Spleen (tissue), 11 donors: ENCODE measurements at regions not wholly inside any gene's neighbourhood (a gene's known extent, or its start where the extent isn't known, plus 50 kb on each side); places are given as distances from the start of the nearest gene placed in this dataset.

Experiments used
- DNase-seq: peaks from one replicate; pipeline ENCODE4 v3.0.0-alpha.2; 2020
- H3K27ac ChIP-seq, 8 donors: fragments of 200-600 bp; sonication (generic) in 7 of 8; 1 replicate in 4 of 8; 2 replicates in 4 of 8; pipeline versions ENCODE4 v1.5.0 to v1.8.0; 2016 to 2021; ENCODE audit warnings: inconsistent platforms in 4 of 8, mild to moderate bottlenecking in 4 of 8, moderate library complexity in 1 of 8
- H3K27me3 ChIP-seq, 7 donors: fragments of 200-600 bp; sonication (generic) in 6 of 7; replicated peaks in 1 of 7; 1 replicate in 4 of 7; 2 replicates in 3 of 7; pipeline versions ENCODE4 v1.5.0 to v1.8.0; 2016 to 2021; ENCODE audit warnings: inconsistent platforms in 3 of 7, mild to moderate bottlenecking in 1 of 7
- H3K36me3 ChIP-seq, 6 donors: fragments of 200-600 bp; sonication (generic) in 5 of 6; 1 replicate in 4 of 6; 2 replicates in 2 of 6; pipeline versions ENCODE4 v1.5.0 to v1.8.0; 2016 to 2021; ENCODE audit warnings: inconsistent platforms in 2 of 6
- H3K4me1 ChIP-seq, 6 donors: fragments of 200-600 bp; sonication (generic) in 5 of 6; 1 replicate in 3 of 6; 2 replicates in 3 of 6; pipeline versions ENCODE4 v1.5.0 to v1.8.0; 2016 to 2021; ENCODE audit warnings: inconsistent platforms in 3 of 6
- H3K4me3 ChIP-seq, 8 donors: fragments of 200-600 bp; sonication (generic) in 7 of 8; 1 replicate in 4 of 8; 2 replicates in 4 of 8; pipeline versions ENCODE4 v1.5.0 to v1.8.0; 2016 to 2021; ENCODE audit warnings: inconsistent platforms in 4 of 8, mild to moderate bottlenecking in 4 of 8, moderate library complexity in 2 of 8
- H3K9me3 ChIP-seq, 8 donors: fragments of 200-600 bp; sonication (generic) in 7 of 8; 1 replicate in 4 of 8; 2 replicates in 4 of 8; pipeline versions ENCODE4 v1.5.0 to v1.8.0; 2016 to 2021; ENCODE audit warnings: inconsistent platforms in 4 of 8
- CTCF ChIP-seq, 11 experiments: fragments of 200-600 bp in 7 of 11; fragments of 450-650 bp in 4 of 11; sonication (generic) in 4 of 11; IDR thresholded peaks in 8 of 11; conservative IDR thresholded peaks in 3 of 11; 1 replicate in 7 of 11; 2 replicates in 4 of 11; pipeline versions ENCODE4 v1.4.0 to v1.8.0; 2016 to 2021; ENCODE audit warnings: antibody characterized with exemption in 11 of 11, inconsistent platforms in 4 of 11, mild to moderate bottlenecking in 1 of 11
- POLR2A ChIP-seq, 3 donors: fragments of 450-650 bp; IDR thresholded peaks; one replicate each; pipeline ENCODE4 v1.5.1; 2017; ENCODE audit warnings: antibody characterized with exemption in 3 of 3, mild to moderate bottlenecking in 1 of 3
- POLR2AphosphoS5 ChIP-seq, 3 donors: sonication (generic); formaldehyde crosslinking; IDR thresholded peaks; one replicate each; pipeline ENCODE4 v1.5.1; 2017; ENCODE audit warnings: antibody characterized with exemption in 3 of 3
- WGBS, 5 donors: extraction: QIAGEN DNeasy Blood & Tissue Kit in 3 of 5; methylation state at CpG; one replicate each; pipeline versions ENCODE4 v1.1.5 to v1.1.7; 2013 to 2018; 5-methylcytosine and 5-hydroxymethylcytosine counted together
- intact Hi-C: fragments of 100-400 bp; cut with DNase I; formaldehyde crosslinking; loops from one replicate; pipeline ENCODE4 v1.15.0; 2023; ENCODE audit warnings: low total_unique reads
- donor health status: healthy with polysubstance abuse.
- donor health status: DM: no; HTN: no; CAD: no; lungs with moderate emphysema.
- donor health status: DM: no; HTN: no; CAD: no.
- donor health status: Bipolar disorder and iron deficiency.
- donor health status: healthy.
- donor health status: DM: no; HTN: no; CAD: no.
- donor health status: DM: yes; HTN: yes; CAD: no.

GRCh38 chr13:80921971-80922370, 581.0 kb upstream of the SPRY2 start:
- Histone ChIP-seq H3K27me3 (no peaks in the 10 kb centered on the region), H3K4me1 (no peaks in the 10 kb centered on the region), H3K27ac (no peak overlapping the region), H3K36me3 (no peaks in the 10 kb centered on the region), H3K9me3 (peaks cover 0 to 4% (median 0%) of the 10 kb centered on the region in 8 donors), H3K4me3 (no peak overlapping the region)
- TF ChIP-seq POLR2A (IDR thresholded peaks at IDR 0.05) (no peak), CTCF (IDR thresholded peaks at IDR 0.05 in 8 of 11, conservative IDR thresholded peaks at IDR 0.05 in 3 of 11) (no peak), POLR2AphosphoS5 (IDR thresholded peaks at IDR 0.05) (no peak)
- WGBS, 5 donors, result 87 to 97% (median 90%) methylated on average over 2 of the region's 2 CpGs
- no peak for DNase-seq
- intact Hi-C loops, result no loop called here

- H3K27me3 ChIP-seq, result no peaks in the 10 kb centered on the region
- 63 to 84% (median 67%) methylated on average over 2 of the region's 2 CpGs for WGBS, 5 donors
- TF ChIP-seq POLR2A (IDR thresholded peaks at IDR 0.05) (no peak), POLR2AphosphoS5 (IDR thresholded peaks at IDR 0.05) (no peak), CTCF (IDR thresholded peaks at IDR 0.05 in 8 of 11, conservative IDR thresholded peaks at IDR 0.05 in 3 of 11) (no peak)
- H3K27ac ChIP-seq, result no peak overlapping the region
- intact Hi-C loops, result no loop called here
- H3K9me3 ChIP-seq, result peaks cover 0 to 4% (median 0%) of the 10 kb centered on the region in 8 donors
- H3K4me1 ChIP-seq, result no peaks in the 10 kb centered on the region
- no peak for DNase-seq
- H3K4me3 ChIP-seq, result no peak overlapping the region
- H3K36me3 ChIP-seq, result no peaks in the 10 kb centered on the region
These were observed 580.6 kb upstream of the SPRY2 start for GRCh38 chr13:80921541-80921940.

GRCh38 chr13:80906860-80907259, 565.9 kb upstream of the SPRY2 start:
- no peak for DNase-seq
- intact Hi-C loops, result no loop called here
- no peak overlapping the region for H3K4me3 ChIP-seq
- H3K27ac ChIP-seq, result no peak overlapping the region
- 77 to 89% (median 85%) methylated on average over 2 of the region's 2 CpGs for WGBS, 5 donors
- no peaks in the 10 kb centered on the region for H3K27me3 ChIP-seq
- TF ChIP-seq POLR2AphosphoS5 (IDR thresholded peaks at IDR 0.05) (no peak), CTCF (IDR thresholded peaks at IDR 0.05 in 8 of 11, conservative IDR thresholded peaks at IDR 0.05 in 3 of 11) (no peak), POLR2A (IDR thresholded peaks at IDR 0.05) (no peak)
- peaks cover 0 to 27% (median 17%) of the 10 kb centered on the region in 8 donors for H3K9me3 ChIP-seq
- no peaks in the 10 kb centered on the region for H3K36me3 ChIP-seq
- H3K4me1 ChIP-seq, result no peaks in the 10 kb centered on the region

- no peak overlapping the region for H3K4me3 ChIP-seq
- H3K4me1 ChIP-seq, result no peaks in the 10 kb centered on the region
- H3K9me3 ChIP-seq, result peaks cover 0 to 8% (median 0%) of the 10 kb centered on the region in 8 donors
- no peak for TF ChIP-seq CTCF (IDR thresholded peaks at IDR 0.05 in 8 of 11, conservative IDR thresholded peaks at IDR 0.05 in 3 of 11)
- no peak for TF ChIP-seq POLR2AphosphoS5 (IDR thresholded peaks at IDR 0.05)
- no peak for TF ChIP-seq POLR2A (IDR thresholded peaks at IDR 0.05)
- H3K27ac ChIP-seq, result no peak overlapping the region
- no peaks in the 10 kb centered on the region for H3K36me3 ChIP-seq
- no peak for DNase-seq
- intact Hi-C loops, result no loop called here
- H3K27me3 ChIP-seq, result no peaks in the 10 kb centered on the region
- WGBS, 5 donors, result 60 to 94% (median 78%) methylated on average over 1 of the region's 1 CpG
These were observed 563.5 kb upstream of the SPRY2 start for GRCh38 chr13:80904386-80904785.
